ENCODE measurements at regions not wholly inside any gene's neighbourhood (a gene's known extent, or its start where the extent isn't known, plus 50 kb on each side); places are given as distances from the start of the nearest gene placed in this dataset.

DNA sequence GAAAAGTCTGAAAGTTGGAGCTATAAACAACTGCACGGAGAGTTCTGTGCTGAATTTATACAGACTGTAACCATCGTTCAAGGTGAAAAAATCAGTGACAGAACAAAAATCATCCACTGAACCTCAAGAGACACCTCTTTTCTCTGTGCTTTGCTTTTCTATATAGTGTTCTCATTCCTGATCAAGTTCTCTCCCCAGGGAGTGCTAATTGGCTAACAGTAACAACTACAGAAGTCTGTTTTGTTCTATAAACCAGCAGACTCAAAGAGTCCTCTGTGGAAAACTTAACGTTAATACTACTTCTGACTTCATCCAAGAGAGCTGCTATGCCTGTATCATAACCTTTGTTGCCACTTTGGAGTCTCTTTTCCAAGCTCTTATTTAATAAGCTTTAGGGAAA, 1388.3 kb upstream of the C9orf72 start:
- DNase-seq, result no peak
- Histone ChIP-seq H3K4me1 (peaks cover 0 to 7% (median 0%) of the 10 kb centered on the region in 4 donors), H3K27me3 (no peaks in the 10 kb centered on the region), H3K4me3 (no peak overlapping the region), H3K27ac (no peak overlapping the region), H3K36me3 (no peaks in the 10 kb centered on the region), H3K9me3 (no peaks in the 10 kb centered on the region)
- WGBS, 2 donors, result 48 to 62% methylated on average over 3 of the region's 3 CpGs
- TF ChIP-seq POLR2AphosphoS5 (IDR thresholded peaks at IDR 0.05) (no peak), POLR2A (IDR thresholded peaks at IDR 0.05) (no peak), CTCF (IDR thresholded peaks at IDR 0.05) (no peak), EP300 (IDR thresholded peaks at IDR 0.05) (no peak)
- intact Hi-C loops (cut with DNase I), result no loop called here

- TF ChIP-seq POLR2AphosphoS5 (IDR thresholded peaks at IDR 0.05) (no peak), CTCF (IDR thresholded peaks at IDR 0.05) (no peak), POLR2A (IDR thresholded peaks at IDR 0.05) (no peak), EP300 (IDR thresholded peaks at IDR 0.05) (no peak)
- Histone ChIP-seq H3K36me3 (no peaks in the 10 kb centered on the region), H3K4me3 (no peak overlapping the region), H3K4me1 (no peaks in the 10 kb centered on the region), H3K27ac (no peak overlapping the region), H3K9me3 (no peaks in the 10 kb centered on the region), H3K27me3 (no peaks in the 10 kb centered on the region)
- intact Hi-C loops (cut with DNase I), result no loop called here
- no peak for DNase-seq
These were observed 1393.9 kb upstream of the C9orf72 start for GRCh38 chr9:28967226-28967625.

DNA sequence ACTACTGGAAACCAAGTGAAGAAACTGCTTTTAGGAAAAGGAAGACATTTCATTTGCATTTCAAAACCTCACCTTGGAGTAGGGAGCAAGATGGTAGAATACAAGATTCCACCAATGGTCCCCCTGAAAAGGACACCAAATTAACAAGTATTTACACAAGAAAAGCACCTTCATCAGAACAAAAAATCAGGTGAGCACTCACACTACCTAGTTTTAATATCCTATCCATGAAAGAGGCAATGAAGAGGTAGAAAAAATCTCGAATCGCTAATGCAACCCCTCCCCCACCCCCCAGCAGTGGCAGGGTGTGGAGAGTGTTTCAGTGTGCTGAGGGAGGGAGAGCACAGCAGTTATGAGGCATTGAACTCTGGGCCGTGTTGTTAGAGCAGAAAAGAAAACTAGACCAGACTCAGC, 1397.0 kb upstream of the C9orf72 start:
- Histone ChIP-seq H3K4me3 (no peak overlapping the region), H3K9me3 (no peaks in the 10 kb centered on the region), H3K27me3 (no peaks in the 10 kb centered on the region), H3K27ac (no peak overlapping the region), H3K36me3 (no peaks in the 10 kb centered on the region), H3K4me1 (no peaks in the 10 kb centered on the region)
- no peak for DNase-seq
- TF ChIP-seq CTCF (IDR thresholded peaks at IDR 0.05) (no peak), POLR2A (IDR thresholded peaks at IDR 0.05) (no peak), POLR2AphosphoS5 (IDR thresholded peaks at IDR 0.05) (no peak), EP300 (IDR thresholded peaks at IDR 0.05) (no peak)
- 56 to 64% methylated on average over 3 of the region's 3 CpGs for WGBS, 2 donors
- intact Hi-C loops (cut with DNase I), result no loop called here

DNA sequence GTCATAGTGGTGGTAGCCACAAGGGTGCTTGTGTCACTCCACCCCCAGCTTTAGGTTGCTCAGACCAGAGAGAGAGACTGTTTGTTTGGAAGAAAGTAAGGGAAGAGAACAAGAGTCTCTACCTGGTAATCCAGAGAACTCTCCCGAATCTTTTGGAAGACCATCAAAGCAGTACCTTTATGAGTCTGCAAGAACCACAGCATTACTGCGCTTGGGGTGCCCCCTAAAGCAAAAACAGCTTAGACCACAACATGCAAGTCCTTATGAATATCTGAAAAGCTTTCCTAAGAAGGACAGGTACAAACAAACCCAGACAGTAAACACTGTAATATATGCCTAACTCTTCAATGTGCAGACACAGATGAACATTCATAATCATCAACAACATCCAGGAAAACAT, 1398.6 kb upstream of the C9orf72 start:
- 31 to 43% methylated on average over 2 of the region's 2 CpGs for WGBS, 2 donors
- intact Hi-C loops (cut with DNase I), result no loop called here

More for the DNA sequence above, 1398.6 kb upstream of the C9orf72 start:
- TF ChIP-seq POLR2A (IDR thresholded peaks at IDR 0.05) (no peak), CTCF (IDR thresholded peaks at IDR 0.05) (no peak)
- H3K4me3 ChIP-seq, result no peak overlapping the region
- H3K27ac ChIP-seq, result no peak overlapping the region
- no peaks in the 10 kb centered on the region for H3K9me3 ChIP-seq
- no peaks in the 10 kb centered on the region for H3K4me1 ChIP-seq
- H3K36me3 ChIP-seq, result no peaks in the 10 kb centered on the region
- DNase-seq, result no peak
- no peaks in the 10 kb centered on the region for H3K27me3 ChIP-seq

All from sigmoid colon (tissue), 6 donors.